ENCODE measurements at regions not wholly inside any gene's neighbourhood (a gene's known extent, or its start where the extent isn't known, plus 50 kb on each side); places are given as distances from the start of the nearest gene placed in this dataset.

DNA sequence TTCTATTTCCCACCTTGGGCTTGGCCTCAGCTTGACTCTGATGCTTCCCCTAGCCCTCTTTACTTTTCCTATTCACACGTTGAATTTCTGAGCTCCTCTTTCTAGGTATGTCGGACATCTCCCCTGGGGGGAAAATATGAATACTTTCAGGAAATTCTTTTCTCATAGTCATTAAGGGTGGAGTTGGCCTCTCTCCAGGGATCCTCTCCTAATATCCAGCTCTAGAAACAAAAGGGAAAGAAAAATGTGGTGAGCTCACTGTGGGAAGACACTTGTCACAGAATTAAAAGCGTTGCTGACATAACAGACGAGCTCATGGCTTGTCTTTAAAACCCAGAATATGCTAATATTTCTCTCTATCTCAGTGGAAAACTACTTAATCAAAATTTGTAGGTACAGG lies 132.7 kb upstream of the MEX3C start:
- TF ChIP-seq, protein P1, sequence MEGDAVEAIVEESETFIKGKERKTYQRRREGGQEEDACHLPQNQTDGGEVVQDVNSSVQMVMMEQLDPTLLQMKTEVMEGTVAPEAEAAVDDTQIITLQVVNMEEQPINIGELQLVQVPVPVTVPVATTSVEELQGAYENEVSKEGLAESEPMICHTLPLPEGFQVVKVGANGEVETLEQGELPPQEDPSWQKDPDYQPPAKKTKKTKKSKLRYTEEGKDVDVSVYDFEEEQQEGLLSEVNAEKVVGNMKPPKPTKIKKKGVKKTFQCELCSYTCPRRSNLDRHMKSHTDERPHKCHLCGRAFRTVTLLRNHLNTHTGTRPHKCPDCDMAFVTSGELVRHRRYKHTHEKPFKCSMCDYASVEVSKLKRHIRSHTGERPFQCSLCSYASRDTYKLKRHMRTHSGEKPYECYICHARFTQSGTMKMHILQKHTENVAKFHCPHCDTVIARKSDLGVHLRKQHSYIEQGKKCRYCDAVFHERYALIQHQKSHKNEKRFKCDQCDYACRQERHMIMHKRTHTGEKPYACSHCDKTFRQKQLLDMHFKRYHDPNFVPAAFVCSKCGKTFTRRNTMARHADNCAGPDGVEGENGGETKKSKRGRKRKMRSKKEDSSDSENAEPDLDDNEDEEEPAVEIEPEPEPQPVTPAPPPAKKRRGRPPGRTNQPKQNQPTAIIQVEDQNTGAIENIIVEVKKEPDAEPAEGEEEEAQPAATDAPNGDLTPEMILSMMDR (IDR thresholded peaks at IDR 0.05) = no peak
- no peak for TF ChIP-seq POLR2A (IDR thresholded peaks at IDR 0.05)
